GM18511 (cell line): ENCODE measurements at regions not wholly inside any gene's neighbourhood (a gene's known extent, or its start where the extent isn't known, plus 50 kb on each side); places are given as distances from the start of the nearest gene placed in this dataset.

Experiments used
- ATAC-seq: cut with Tn5 transposase; IDR thresholded peaks from one replicate; pipeline ENCODE4 v1.9.1; 2021; ENCODE audit warnings: mild to moderate bottlenecking, moderate library complexity; ENCODE audit not compliant: unreplicated experiment

DNA sequence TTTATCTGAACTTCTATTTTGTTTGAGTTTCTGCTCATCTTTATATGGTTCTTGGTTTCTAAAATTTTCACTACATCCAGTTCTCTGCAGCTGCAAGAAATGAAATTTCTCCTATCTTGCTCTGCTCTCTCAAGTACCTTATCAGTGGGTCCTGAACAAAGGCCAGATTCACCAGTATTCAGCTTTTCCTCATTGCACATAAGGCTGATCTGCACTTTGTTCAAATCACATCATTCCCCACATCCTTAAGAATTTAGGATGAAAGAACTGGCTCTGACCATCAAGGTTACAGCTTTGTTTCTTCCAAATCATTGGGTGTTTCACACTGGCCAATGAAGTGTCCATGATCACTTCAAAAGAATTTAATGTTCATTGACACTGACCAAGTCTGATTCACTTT lies 211.4 kb downstream of the GRIN2B start:
- no peak for ATAC-seq

GRCh38 chr12:13769273-13769672 lies 212.1 kb downstream of the GRIN2B start:
- ATAC-seq = no peak

DNA sequence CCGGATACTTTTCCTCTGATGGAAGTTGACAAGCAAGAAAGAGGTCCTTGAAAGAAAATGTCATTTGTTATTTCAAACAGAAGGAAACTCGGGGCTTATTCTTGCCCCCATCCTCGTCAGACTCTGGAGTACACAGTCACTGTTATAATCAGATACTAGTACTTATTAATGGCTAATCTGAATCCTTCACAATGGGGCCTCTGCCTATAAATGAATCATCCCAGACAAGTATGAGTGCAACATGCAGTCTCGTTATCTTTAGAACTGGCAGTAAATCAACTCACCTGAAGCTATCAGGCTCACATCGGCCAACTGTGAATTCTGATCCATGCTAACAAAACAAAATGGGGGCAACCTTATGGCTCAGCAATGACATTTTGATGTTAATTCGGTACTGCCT lies 216.7 kb downstream of the GRIN2B start:
- no peak for ATAC-seq

- no peak for ATAC-seq
Observed at GRCh38 chr12:13749389-13749788, 232.0 kb downstream of the GRIN2B start.

DNA sequence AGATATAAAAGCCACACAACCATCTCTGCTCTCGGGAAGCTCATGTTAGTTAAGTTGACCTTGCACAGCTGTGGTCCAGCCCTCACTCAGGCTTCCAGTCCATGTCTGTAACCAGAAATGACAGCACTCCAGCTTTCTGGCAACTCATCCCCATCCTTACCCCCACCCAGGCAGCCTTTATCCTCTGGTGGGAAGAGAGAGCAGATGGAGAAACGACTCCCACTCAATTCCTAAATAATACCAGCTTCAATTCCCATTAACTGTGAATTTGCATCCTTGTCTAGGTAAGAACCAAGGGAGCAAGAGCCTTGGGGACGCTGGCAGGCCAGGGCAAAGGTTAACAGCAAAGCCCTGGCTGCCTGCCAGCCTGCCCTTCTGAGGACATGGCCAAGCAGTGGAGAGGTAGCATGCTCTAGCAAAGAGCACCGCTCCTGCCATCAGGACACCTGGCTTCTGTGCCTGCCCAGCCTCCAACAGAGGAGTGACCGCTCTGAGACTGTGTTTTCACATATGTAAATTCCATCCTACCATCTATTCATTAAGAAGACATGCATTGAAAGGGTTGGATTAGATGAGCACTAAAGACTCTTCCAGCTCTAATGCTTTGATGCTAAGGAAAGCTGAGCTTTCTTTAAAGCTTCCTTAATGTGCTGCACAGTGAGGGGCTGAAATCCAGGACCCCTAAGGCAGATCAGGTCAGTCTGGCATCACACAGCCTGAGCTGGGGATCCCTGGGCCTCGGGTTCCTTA lies 236.1 kb downstream of the GRIN2B start:
- ATAC-seq = no peak

- ATAC-seq = no peak
Observed at GRCh38 chr12:13744561-13744960, 236.8 kb downstream of the GRIN2B start.

DNA sequence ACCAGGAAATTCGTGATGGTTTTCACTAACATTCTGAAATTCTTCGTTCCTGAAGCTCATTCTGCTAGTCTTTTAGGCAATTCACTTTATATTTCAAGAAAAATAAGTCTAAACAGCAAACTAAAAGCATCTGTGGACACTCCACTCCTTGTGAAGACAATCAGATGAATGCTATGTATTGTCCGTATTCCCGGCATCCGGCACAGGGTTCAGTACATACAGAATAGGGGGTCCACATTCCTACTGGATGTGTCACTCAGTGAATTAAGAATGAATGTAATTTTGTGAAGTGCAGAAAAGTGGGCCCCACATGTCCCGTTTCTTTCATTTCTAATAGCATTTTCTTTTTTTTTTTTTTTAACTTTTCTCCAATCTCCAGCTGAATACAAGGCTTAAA lies 241.3 kb downstream of the GRIN2B start:
- ATAC-seq = no peak

DNA sequence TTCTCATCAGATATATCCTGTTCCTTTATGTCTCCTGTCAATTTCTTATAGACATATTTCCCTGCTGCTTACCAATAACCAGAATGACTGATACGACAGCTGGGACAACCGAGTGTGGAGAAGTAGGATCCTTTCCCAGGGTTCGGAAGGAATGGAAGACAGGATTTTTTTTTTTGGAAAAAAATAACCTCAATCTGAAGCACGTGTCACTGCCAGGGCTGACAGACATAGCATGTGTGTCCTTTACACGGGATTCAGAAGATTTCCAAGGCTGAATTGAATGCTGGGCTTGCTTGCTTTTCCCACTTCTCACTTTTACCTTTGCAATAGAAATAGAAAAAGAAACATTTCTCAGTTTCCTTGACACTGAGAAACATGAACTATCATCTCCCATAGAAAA lies 245.7 kb downstream of the GRIN2B start:
- ATAC-seq = no peak

DNA sequence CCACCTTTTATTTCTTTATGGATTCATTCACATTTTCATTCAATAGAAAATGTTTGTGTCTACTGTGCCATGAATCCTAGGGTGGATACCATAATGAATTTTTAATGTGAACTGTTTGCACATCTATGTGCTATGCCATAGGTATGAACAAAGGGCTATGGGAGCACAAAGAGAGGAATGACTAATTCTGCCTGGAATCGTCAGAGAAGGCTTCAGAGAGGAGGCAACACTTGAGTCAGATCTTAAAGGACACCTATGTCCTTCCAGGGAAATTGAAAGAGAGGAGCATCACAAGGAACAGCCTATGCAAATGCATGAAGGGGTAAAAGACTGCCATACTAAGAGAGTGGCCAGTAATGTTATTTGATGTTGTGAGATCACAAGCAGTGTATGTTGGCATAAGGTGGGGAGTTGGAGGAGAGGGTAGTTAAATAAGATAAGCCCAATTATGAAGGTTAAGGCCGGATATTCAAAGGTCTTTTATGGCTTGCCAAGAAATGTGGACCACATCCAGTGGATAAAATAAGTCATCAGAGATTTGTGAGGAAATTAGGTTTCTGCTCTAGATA lies 246.7 kb downstream of the GRIN2B start:
- ATAC-seq = no peak

- ATAC-seq = no peak
Observed at GRCh38 chr12:13727707-13728195, 253.7 kb downstream of the GRIN2B start.

GRCh38 chr12:13725049-13725448 lies 256.4 kb downstream of the GRIN2B start:
- no peak for ATAC-seq

GRCh38 chr12:13724136-13724535 lies 257.3 kb downstream of the GRIN2B start:
- ATAC-seq = no peak

- ATAC-seq = no peak
Observed at GRCh38 chr12:13719986-13720385, 261.4 kb downstream of the GRIN2B start.

DNA sequence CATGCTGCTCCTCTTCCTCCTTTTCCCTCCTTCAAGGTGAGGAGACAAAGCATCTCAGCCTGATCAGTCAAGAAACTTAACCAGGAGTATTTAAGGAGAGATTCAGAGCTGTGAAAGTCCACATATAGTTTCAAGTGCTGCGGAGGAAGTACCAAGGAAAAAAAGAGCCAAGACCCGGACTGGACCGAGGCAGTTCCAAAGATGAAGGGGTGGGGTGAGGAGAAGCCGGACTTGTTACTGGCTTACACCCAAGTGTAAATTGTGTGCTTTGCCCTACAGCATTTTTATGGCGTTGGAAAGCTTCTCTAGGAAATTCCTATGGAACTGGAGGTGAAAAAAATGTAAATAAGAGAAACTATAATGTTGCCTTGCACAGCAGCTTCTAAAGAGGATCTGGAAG lies 263.1 kb downstream of the GRIN2B start:
- no peak for ATAC-seq

GRCh38 chr12:13716119-13716518 lies 265.3 kb downstream of the GRIN2B start:
- ATAC-seq = no peak

DNA sequence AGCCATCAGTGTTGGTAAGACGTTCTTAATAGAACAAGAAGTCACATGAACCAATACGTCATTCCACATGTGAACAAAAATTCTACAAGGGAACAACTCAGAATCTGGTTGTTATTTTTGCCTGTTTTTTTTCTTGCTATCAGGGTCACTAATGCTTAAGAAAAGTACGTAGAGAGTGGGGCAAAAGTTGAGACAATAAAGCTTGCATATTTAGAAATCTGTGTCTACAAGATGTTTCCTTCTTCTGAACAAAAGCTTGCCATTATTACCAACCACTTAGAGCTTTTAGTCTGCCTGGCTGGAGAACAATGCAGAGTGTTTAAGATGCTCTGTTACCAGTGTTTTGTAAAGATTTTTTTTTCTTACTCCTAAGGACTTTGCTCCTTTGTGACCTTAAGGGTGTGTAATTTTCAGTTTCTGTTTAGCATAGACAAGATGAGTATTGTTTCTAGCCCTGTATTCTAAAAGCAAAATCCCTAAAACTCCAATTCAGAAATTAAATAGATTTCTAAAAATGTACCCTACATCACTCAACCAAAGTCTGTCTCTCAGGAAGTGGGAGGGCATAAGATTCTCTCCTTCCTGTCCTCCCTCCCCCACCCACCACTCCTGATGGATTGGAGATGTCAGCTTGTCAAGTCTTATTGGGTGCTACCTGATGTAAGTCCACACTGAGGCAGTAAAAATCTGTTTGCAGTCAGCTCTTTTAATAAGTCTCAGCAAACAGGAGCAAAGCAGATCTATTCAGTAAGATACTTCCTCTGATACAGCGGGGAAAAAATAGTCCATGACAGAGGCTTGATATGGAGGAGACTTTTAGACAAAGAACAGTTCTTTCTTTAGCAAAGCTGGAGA lies 267.6 kb downstream of the GRIN2B start:
- no peak for ATAC-seq

DNA sequence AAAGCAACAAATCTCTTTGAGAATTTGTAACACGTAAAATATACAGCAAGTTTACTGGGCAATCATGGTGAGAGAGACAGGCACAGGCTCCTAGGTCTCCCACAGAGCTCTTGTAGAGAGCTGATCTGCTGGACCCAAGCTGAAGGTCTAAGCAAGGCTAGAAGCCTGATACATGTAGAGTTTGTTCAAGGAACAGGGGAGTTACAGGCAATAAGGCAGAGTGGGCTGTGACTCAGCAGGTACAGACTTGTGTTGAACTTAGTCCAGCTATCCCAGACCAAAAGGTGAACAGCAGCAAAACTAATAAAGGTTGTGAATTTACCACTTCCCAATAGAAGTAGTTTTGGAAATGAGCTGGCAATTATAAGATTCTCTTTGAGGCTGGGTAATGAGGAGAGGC lies 273.6 kb downstream of the GRIN2B start:
- ATAC-seq = no peak

GRCh38 chr12:13702381-13702780 lies 279.0 kb downstream of the GRIN2B start:
- no peak for ATAC-seq

DNA sequence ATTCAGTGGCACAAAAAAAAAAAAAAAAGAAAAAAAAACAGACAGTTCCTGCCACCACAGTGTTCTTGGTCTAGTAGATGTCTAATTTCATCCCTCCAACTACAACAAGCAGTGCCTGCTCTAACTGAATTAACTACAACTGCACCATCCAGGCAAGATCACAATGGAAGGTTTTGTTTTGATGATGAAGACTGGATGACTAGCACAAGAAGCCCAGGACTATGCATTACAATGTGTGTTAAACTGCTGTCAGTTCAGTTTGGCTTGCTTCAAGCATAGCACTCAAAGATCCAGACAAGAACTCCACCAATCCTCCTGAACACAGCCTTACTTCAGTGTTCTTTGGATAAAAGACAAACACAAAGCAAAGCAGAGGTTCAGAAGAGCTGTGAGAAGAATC lies 279.9 kb downstream of the GRIN2B start:
- no peak for ATAC-seq

GRCh38 chr12:13697973-13698372 lies 283.4 kb downstream of the GRIN2B start:
- no peak for ATAC-seq

DNA sequence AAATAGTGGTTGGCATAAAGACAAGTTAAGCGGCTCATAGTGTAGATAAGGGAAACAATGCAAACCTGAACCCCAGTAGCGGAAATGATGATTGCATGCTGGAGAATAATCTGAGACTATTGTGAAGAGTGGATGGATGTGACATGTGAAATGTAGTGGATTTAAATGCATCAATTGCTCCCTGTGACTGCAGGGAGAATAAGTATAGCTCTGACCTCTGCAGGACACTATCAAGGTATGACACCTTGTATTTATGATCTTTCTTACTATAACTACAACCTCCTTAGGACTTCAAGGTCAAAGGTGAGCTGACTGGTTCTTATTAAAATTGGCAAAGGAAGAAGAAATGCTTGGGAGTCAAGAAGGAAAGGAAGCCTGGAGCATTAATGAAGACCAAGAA lies 285.6 kb downstream of the GRIN2B start:
- no peak for ATAC-seq

DNA sequence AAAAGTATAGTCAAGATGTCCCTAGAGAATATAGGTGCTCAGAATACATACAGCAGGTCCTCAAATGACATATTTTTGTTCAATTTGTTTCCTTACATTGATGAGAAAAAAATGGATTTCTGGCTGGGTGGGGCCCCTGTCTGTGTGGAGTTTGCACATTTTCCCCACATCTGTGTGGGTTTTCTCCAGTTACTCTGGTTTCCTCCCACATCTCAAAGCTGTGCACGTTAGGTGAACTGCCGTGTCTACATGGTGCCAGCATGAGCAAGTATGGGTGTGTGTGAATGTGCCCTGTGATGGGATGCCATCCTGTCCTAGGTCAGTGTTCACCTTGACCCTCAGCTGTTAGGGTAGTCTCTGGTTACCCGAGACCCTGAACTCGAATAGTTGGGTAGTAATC lies 289.1 kb downstream of the GRIN2B start:
- ATAC-seq = no peak
